ENCODE measurements at regions not wholly inside any gene's neighbourhood (a gene's known extent, or its start where the extent isn't known, plus 50 kb on each side); places are given as distances from the start of the nearest gene placed in this dataset.

DNA sequence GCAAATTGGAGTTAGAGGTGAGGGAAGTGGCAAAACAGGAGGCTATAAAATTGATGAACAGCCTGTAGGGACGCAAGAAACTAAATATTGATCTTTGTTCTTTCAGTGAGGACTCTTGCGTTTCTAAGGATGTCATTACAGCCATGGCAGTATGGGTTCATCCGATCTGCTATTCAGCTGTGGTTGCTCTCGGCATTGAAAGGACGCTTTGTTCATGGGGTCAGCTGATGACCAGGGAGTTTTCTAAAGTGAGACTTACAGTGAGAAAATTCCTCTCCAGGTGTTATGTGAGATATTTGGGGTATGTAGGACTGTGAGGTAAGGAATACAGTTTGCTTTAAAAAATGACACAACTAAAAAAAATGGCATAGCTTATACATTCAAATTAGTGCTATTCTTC is 52.7 kb upstream of the PELI1 start:
- Mint-ChIP-seq H3K27ac (no peak overlapping the region), H3K9me3 (no peaks in the 10 kb centered on the region), H3K4me3 (no peak overlapping the region), H3K36me3 (ENCODE audit: insufficient read depth) (peaks cover 3% of the 10 kb centered on the region), H3K27me3 (peaks cover 4 to 38% of the 10 kb centered on the region in 2 donors), H3K4me1 (ENCODE audit: low read depth in 2 of 2) (peaks cover 0 to 3% of the 10 kb centered on the region in 2 donors)
- no peak for DNase-seq
- ATAC-seq (replicated peaks) = no peak

- ATAC-seq (replicated peaks) (no peak), DNase-seq (no peak)
- peaks cover 3% of the 10 kb centered on the region for H3K36me3 Mint-ChIP-seq (ENCODE audit: insufficient read depth)
- H3K4me1 Mint-ChIP-seq (ENCODE audit: low read depth in 2 of 2) = peaks cover 12 to 13% of the 10 kb centered on the region in 2 donors
- H3K9me3 Mint-ChIP-seq = no peaks in the 10 kb centered on the region
- H3K27ac Mint-ChIP-seq = no peak overlapping the region
- H3K4me3 Mint-ChIP-seq = no peak overlapping the region
- peaks cover 4 to 11% of the 10 kb centered on the region in 2 donors for H3K27me3 Mint-ChIP-seq
These were observed 56.9 kb upstream of the PELI1 start for GRCh38 chr2:64201151-64201550.

DNA sequence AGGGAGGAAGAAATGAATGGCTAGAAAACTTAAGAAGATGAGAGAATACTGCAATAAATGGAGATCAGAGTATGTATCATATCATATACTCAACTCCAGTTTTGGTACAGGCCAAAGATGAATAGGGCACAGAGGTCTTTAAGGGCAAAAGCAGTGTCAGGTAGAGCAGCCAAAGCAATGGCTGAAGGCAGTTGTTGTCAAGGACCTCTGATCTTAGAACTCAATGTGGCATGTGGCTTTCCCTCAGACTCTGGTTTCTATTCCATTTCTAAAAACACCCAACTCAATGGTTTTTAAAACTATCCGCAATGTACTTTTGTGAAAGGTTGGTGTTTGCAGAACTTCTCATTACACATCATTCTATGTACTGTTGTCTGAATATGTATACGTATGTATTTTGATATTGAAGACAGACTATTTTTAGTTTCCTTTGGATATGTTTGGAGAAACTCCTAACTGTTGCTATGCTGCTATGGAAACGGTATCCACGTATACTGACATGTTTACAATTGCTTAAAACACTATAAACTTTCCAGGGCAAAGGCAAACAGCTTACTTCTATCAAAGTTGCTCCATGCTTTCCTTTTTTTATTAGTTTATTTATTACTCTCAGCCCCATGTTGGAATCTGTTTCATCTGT is 58.1 kb upstream of the PELI1 start:
- no peak overlapping the region for H3K4me3 Mint-ChIP-seq
- no peak for DNase-seq
- ATAC-seq (replicated peaks) = no peak

GRCh38 chr2:64203131-64203857 is 59.1 kb upstream of the PELI1 start:
- DNase-seq (no peak), ATAC-seq (replicated peaks) (no peak)
- Mint-ChIP-seq H3K4me1 (ENCODE audit: low read depth in 2 of 2) (peaks cover 12 to 13% of the 10 kb centered on the region in 2 donors), H3K4me3 (peak overlapping the region; percentile 73 to 74), H3K27ac (peak overlapping the region; percentile 83 to 92), H3K9me3 (no peaks in the 10 kb centered on the region), H3K27me3 (no peaks in the 10 kb centered on the region), H3K36me3 (ENCODE audit: insufficient read depth) (no peaks in the 10 kb centered on the region)

More for the DNA sequence above, 58.1 kb upstream of the PELI1 start:
- peaks cover 12 to 13% of the 10 kb centered on the region in 2 donors for H3K4me1 Mint-ChIP-seq (ENCODE audit: low read depth in 2 of 2)
- H3K27me3 Mint-ChIP-seq = peaks cover 0 to 4% of the 10 kb centered on the region in 2 donors
- peaks cover 3% of the 10 kb centered on the region for H3K36me3 Mint-ChIP-seq (ENCODE audit: insufficient read depth)
- no peaks in the 10 kb centered on the region for H3K9me3 Mint-ChIP-seq
- H3K27ac Mint-ChIP-seq = no peak overlapping the region

DNA sequence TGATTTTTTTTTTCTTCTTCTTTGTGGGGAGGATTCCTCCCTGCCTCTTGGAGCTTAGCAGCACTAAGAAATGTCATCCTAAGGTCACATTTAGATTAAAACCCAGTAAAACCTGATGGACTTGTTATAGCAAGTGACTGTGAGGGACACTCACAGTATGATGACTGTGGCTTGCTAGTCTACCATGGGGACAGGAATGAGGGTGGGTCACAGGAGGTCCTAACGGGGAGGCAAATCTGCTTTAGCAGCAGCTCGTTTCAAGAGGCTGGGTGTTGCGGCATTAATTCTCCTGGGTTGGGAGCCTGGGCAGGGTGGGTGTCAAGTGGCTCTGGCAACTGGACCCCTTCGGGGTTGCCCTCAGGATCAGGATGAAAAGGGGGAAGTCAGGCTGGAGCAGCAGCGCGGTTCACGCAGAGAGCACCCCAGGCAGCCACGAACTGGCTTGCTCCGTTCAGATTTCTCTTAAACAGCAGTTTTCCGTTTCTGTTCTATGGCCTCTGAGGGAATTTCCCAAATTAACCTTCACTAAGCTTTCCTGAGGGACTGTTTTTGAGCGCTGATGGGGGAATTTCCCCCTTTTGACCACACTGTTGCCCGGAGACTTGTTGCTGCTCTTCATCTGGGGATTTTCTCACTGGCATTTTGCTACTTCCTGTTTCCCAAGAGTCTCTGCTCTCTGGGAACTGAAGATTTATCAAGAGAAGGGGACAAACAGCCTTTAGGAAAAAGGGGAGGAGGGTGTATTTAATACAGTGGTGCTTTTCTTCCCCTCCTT is 59.8 kb upstream of the PELI1 start:
- Mint-ChIP-seq H3K4me1 (ENCODE audit: low read depth in 2 of 2) (peaks cover 12 to 13% of the 10 kb centered on the region in 2 donors), H3K36me3 (ENCODE audit: insufficient read depth) (no peaks in the 10 kb centered on the region), H3K27ac (peak overlapping the region; percentile 83 to 92), H3K27me3 (no peaks in the 10 kb centered on the region), H3K9me3 (no peaks in the 10 kb centered on the region), H3K4me3 (peak overlapping the region; percentile 73 to 74)
- peak in 2 of 3 experiments; percentile 9 to 11 for DNase-seq
- ATAC-seq (replicated peaks) = peak; percentile 83

- DNase-seq (no peak), ATAC-seq (replicated peaks) (no peak)
- H3K36me3 Mint-ChIP-seq (ENCODE audit: insufficient read depth) = no peaks in the 10 kb centered on the region
- peaks cover 12 to 13% of the 10 kb centered on the region in 2 donors for H3K4me1 Mint-ChIP-seq (ENCODE audit: low read depth in 2 of 2)
- H3K4me3 Mint-ChIP-seq = peak overlapping the region; percentile 73 to 74
- no peaks in the 10 kb centered on the region for H3K27me3 Mint-ChIP-seq
- peak overlapping the region; percentile 83 to 92 for H3K27ac Mint-ChIP-seq
- H3K9me3 Mint-ChIP-seq = no peaks in the 10 kb centered on the region
These were observed 60.5 kb upstream of the PELI1 start for GRCh38 chr2:64204703-64205102.

GRCh38 chr2:64205415-64205814 is 61.2 kb upstream of the PELI1 start:
- DNase-seq (no peak), ATAC-seq (replicated peaks) (no peak)
- H3K4me1 Mint-ChIP-seq (ENCODE audit: low read depth in 2 of 2) = peaks cover 12 to 13% of the 10 kb centered on the region in 2 donors
- H3K27ac Mint-ChIP-seq = no peak overlapping the region
- H3K9me3 Mint-ChIP-seq = no peaks in the 10 kb centered on the region
- H3K27me3 Mint-ChIP-seq = no peaks in the 10 kb centered on the region
- H3K36me3 Mint-ChIP-seq (ENCODE audit: insufficient read depth) = no peaks in the 10 kb centered on the region
- H3K4me3 Mint-ChIP-seq = no peak overlapping the region

DNA sequence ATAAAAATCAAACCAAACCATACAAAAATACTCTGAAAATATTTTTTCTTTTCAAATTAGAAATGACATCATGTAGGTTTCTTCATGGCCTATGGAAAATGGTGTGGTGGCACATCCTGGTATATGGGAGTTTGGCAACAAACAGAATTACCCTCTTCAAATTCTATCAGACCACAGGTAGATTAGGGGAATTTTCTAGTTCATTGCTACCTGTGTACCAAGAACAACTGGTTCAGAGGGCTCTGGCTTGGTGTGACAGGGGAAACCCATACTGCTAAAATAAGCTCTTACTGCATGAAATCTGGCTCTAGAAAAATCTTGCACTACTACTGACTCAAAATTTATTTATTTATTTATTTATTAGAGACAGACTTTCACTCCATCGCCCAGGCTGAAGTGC is 63.4 kb upstream of the PELI1 start:
- Mint-ChIP-seq H3K27me3 (no peaks in the 10 kb centered on the region), H3K9me3 (no peaks in the 10 kb centered on the region), H3K36me3 (ENCODE audit: insufficient read depth) (no peaks in the 10 kb centered on the region), H3K4me1 (ENCODE audit: low read depth in 2 of 2) (peaks cover 13% of the 10 kb centered on the region in 2 donors), H3K4me3 (no peak overlapping the region), H3K27ac (no peak overlapping the region)
- ATAC-seq (replicated peaks) (peak; percentile 22), DNase-seq (no peak)

DNA sequence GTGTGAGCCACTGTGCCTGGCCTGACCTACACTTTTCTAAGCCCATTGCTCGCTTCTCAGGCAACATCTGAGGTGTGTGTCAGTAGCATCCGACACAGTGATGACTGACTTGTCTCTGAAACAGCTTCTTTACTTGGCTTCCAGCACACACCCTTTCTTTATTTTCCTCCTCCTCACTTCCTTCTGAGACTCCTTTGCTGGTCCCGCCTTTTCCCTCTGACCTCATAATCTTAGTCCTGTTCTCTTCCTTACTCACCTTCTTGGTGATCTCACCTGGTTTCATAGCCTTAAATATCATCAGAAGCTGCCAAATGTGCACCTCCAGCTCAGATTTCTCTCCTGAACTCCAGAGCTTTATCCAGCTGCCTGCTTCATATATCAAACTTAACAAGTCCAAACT is 66.6 kb upstream of the PELI1 start:
- Mint-ChIP-seq H3K9me3 (no peaks in the 10 kb centered on the region), H3K36me3 (ENCODE audit: insufficient read depth) (no peaks in the 10 kb centered on the region), H3K27ac (no peak overlapping the region), H3K4me1 (ENCODE audit: low read depth in 2 of 2) (peaks cover 10 to 12% of the 10 kb centered on the region in 2 donors), H3K4me3 (no peak overlapping the region), H3K27me3 (no peaks in the 10 kb centered on the region)
- no peak for DNase-seq
- ATAC-seq (replicated peaks) = no peak

DNA sequence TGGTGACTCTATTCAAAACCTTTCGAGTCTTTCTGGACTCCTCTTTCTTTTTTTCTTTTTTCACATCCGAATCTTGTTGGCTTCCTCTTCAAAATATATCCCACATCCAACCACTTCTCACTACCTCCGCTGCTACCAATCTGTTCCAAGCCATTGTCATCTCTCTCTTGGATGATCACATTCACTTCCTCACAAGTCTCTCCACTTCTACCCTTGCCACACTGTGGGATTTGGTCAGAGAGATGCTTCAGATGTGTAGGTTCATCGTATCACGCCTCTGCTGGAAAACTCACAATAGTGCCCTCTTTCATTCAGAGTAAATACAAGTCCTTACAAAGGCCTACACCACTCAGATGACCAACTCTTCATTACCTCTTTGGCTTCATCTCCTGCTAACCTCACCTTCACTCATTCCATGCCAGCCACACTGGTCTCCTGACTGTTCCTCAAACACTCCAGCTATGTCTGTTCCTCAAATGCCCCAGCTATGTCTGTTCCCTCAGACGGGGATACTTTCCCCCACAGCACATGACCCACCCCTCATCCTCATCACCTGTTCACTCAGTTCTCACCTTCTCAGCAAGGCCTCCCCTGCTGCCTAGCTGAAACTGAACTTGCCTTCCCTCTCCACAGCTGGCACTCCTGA is 67.2 kb upstream of the PELI1 start:
- DNase-seq = no peak
- no peaks in the 10 kb centered on the region for H3K27me3 Mint-ChIP-seq
- H3K4me1 Mint-ChIP-seq (ENCODE audit: low read depth in 2 of 2) = peaks cover 10 to 12% of the 10 kb centered on the region in 2 donors
- no peak overlapping the region for H3K27ac Mint-ChIP-seq
- ATAC-seq (replicated peaks) = no peak
- H3K9me3 Mint-ChIP-seq = no peaks in the 10 kb centered on the region
- no peaks in the 10 kb centered on the region for H3K36me3 Mint-ChIP-seq (ENCODE audit: insufficient read depth)
- H3K4me3 Mint-ChIP-seq = no peak overlapping the region

DNA sequence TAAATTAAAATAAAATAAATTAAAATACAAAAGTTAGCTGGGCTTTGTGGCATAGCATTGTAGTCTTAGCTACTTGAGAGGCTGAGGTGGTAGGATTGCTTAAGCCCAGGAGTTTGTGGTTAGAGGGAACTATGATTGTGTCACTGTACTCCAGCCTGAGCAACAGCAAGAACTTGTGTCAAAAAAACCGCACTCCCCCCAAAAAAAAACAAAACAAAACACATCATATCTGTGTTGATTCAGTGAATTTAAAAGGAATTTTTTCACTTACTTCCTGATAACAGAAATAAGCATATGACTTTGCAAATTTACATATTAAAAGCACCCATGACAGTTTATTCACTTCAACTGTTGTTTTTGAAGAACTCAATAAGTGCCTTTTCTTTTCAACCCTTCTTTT is 68.1 kb upstream of the PELI1 start:
- H3K4me1 Mint-ChIP-seq (ENCODE audit: low read depth in 2 of 2) = peaks cover 10 to 12% of the 10 kb centered on the region in 2 donors
- peak overlapping the region in 1 of 2 donors; percentile 11 for H3K27ac Mint-ChIP-seq
- no peaks in the 10 kb centered on the region for H3K9me3 Mint-ChIP-seq
- DNase-seq (no peak), ATAC-seq (replicated peaks) (peak; percentile 65)
- no peaks in the 10 kb centered on the region for H3K36me3 Mint-ChIP-seq (ENCODE audit: insufficient read depth)
- H3K27me3 Mint-ChIP-seq = no peaks in the 10 kb centered on the region
- no peak overlapping the region for H3K4me3 Mint-ChIP-seq

- peak; percentile 35 for ATAC-seq (replicated peaks)
- Mint-ChIP-seq H3K4me3 (no peak overlapping the region), H3K36me3 (ENCODE audit: insufficient read depth) (no peaks in the 10 kb centered on the region), H3K27me3 (no peaks in the 10 kb centered on the region), H3K27ac (no peak overlapping the region), H3K9me3 (no peaks in the 10 kb centered on the region), H3K4me1 (ENCODE audit: low read depth in 2 of 2) (peaks cover 10 to 12% of the 10 kb centered on the region in 2 donors)
- DNase-seq = no peak
These were observed 68.6 kb upstream of the PELI1 start for GRCh38 chr2:64212801-64213321.
